Astrocyte (in vitro differentiated cells and primary cell): ENCODE measurements at regions not wholly inside any gene's neighbourhood (a gene's known extent, or its start where the extent isn't known, plus 50 kb on each side); places are given as distances from the start of the nearest gene placed in this dataset.

Experiments used
- DNase-seq: peaks from one replicate; pipeline ENCODE4 v3.0.0-alpha.2; 2010; ENCODE audit warnings: low read depth
- FAIRE-seq: peaks from 2 replicates; lab custom pipeline; 2011; peaks lifted over from hg19 to GRCh38; lab: Jason Lieb, UNC
- H2AFZ ChIP-seq: 2 replicates; pipeline ENCODE4 v1.6.0; 2012; ENCODE audit warnings: low read depth, low read length, inconsistent platforms
- H3K27ac ChIP-seq: 2 replicates; pipeline ENCODE4 v1.5.1; 2011; ENCODE audit warnings: low read depth, low read length, inconsistent platforms
- H3K27me3 ChIP-seq: 2 replicates; pipeline ENCODE4 v1.6.0; 2011; ENCODE audit warnings: low read length, inconsistent platforms; ENCODE audit not compliant: insufficient read depth
- H3K36me3 ChIP-seq: 2 replicates; pipeline ENCODE4 v1.5.1; 2011; ENCODE audit warnings: low read length, inconsistent platforms; ENCODE audit not compliant: insufficient read depth
- H3K4me1 ChIP-seq: 2 replicates; pipeline ENCODE4 v1.5.1; 2011; ENCODE audit warnings: low read length, inconsistent platforms; ENCODE audit not compliant: insufficient read depth
- H3K4me2 ChIP-seq: 2 replicates; pipeline ENCODE4 v1.6.0; 2012; ENCODE audit warnings: low read length, inconsistent platforms
- H3K4me3 ChIP-seq: 2 replicates; pipeline ENCODE4 v1.5.1; 2011; ENCODE audit warnings: low read depth, mild to moderate bottlenecking, low read length, inconsistent platforms; ENCODE audit not compliant: insufficient read depth
- H3K79me2 ChIP-seq: 2 replicates; pipeline ENCODE4 v1.6.0; 2012; ENCODE audit warnings: mild to moderate bottlenecking, low read length, inconsistent platforms; ENCODE audit not compliant: insufficient read depth
- H3K9ac ChIP-seq: 2 replicates; pipeline ENCODE4 v1.6.0; 2012; ENCODE audit warnings: mild to moderate bottlenecking, low read length, inconsistent platforms
- H3K9me3 ChIP-seq: 2 replicates; pipeline ENCODE4 v1.5.1; 2012; ENCODE audit warnings: low read depth, mild to moderate bottlenecking, low read length, inconsistent platforms; ENCODE audit not compliant: insufficient read depth
- H4K20me1 ChIP-seq: 2 replicates; pipeline ENCODE4 v1.6.0; 2012; ENCODE audit warnings: low read length, inconsistent platforms; ENCODE audit not compliant: insufficient read depth
- H3K27ac Mint-ChIP-seq: one replicate; pipeline ENCODE4 v1.8.0; 2021; ENCODE audit warnings: mild to moderate bottlenecking, mixed read lengths; ENCODE audit not compliant: unreplicated experiment
- H3K27me3 Mint-ChIP-seq: one replicate; pipeline ENCODE4 v1.8.0; 2021; ENCODE audit warnings: low read depth, mixed read lengths; ENCODE audit not compliant: unreplicated experiment
- H3K36me3 Mint-ChIP-seq: one replicate; pipeline ENCODE4 v1.8.0; 2021; ENCODE audit warnings: low read depth, mixed read lengths; ENCODE audit not compliant: unreplicated experiment
- H3K4me1 Mint-ChIP-seq: one replicate; pipeline ENCODE4 v1.8.0; 2021; ENCODE audit warnings: low read depth, mixed read lengths; ENCODE audit not compliant: unreplicated experiment
- H3K4me3 Mint-ChIP-seq: one replicate; pipeline ENCODE4 v1.8.0; 2021; ENCODE audit warnings: mild to moderate bottlenecking, moderate library complexity, mixed read lengths; ENCODE audit not compliant: unreplicated experiment
- H3K9me3 Mint-ChIP-seq: one replicate; pipeline ENCODE4 v1.8.0; 2021; ENCODE audit warnings: mild to moderate bottlenecking, mixed read lengths; ENCODE audit not compliant: unreplicated experiment
- EZH2 ChIP-seq: IDR thresholded peaks from 2 replicates; pipeline ENCODE4 v1.6.1; 2012; ENCODE audit warnings: mild to moderate bottlenecking, low read length, inconsistent platforms; ENCODE audit not compliant: insufficient read depth
- TF ChIP-seq, protein P1 (sequence below): IDR thresholded peaks from 2 replicates; pipeline ENCODE4 v1.5.1; 2011; ENCODE audit warnings: low read depth, mild to moderate bottlenecking, inconsistent platforms, low read length, moderate library complexity; ENCODE audit not compliant: insufficient read depth

DNA sequence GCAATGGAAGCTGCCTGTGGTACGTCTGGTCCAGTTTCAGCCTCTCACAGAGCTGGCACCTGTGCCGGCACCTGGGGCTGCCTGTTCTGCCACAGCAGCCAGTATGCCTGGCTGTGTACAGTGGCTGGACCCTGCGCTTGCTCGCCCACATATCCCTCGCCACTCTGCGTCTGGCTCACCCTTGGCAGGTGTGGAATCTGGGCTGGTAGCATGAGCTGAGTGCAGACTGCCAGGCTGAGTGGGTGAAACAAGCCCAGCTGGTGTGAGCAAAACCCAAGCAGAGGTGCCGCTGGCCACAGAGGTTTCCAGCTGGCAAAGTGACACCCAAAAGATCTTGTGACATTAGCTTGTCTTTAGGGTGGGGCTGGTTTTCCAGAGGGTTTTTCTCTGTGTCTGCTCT lies 80.7 kb downstream of the ING1 start:
- Mint-ChIP-seq H3K27ac (no peak overlapping the region), H3K4me3 (no peak overlapping the region), H3K27me3 (peaks cover 23% of the 10 kb centered on the region), H3K9me3 (peaks cover 12% of the 10 kb centered on the region), H3K4me1 (no peaks in the 10 kb centered on the region), H3K36me3 (no peaks in the 10 kb centered on the region)
- FAIRE-seq = no peak
- H3K9ac ChIP-seq = no peak overlapping the region
- H2AFZ ChIP-seq = no peak overlapping the region
- no peak overlapping the region for H3K4me2 ChIP-seq
- DNase-seq = no peak
- peaks cover 11% of the 10 kb centered on the region for H3K9me3 ChIP-seq
- H3K27ac ChIP-seq = no peak overlapping the region
- TF ChIP-seq, protein P1, sequence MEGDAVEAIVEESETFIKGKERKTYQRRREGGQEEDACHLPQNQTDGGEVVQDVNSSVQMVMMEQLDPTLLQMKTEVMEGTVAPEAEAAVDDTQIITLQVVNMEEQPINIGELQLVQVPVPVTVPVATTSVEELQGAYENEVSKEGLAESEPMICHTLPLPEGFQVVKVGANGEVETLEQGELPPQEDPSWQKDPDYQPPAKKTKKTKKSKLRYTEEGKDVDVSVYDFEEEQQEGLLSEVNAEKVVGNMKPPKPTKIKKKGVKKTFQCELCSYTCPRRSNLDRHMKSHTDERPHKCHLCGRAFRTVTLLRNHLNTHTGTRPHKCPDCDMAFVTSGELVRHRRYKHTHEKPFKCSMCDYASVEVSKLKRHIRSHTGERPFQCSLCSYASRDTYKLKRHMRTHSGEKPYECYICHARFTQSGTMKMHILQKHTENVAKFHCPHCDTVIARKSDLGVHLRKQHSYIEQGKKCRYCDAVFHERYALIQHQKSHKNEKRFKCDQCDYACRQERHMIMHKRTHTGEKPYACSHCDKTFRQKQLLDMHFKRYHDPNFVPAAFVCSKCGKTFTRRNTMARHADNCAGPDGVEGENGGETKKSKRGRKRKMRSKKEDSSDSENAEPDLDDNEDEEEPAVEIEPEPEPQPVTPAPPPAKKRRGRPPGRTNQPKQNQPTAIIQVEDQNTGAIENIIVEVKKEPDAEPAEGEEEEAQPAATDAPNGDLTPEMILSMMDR = no peak
- H3K4me1 ChIP-seq = no peaks in the 10 kb centered on the region
- H4K20me1 ChIP-seq = no peaks in the 10 kb centered on the region
- H3K79me2 ChIP-seq = no peaks in the 10 kb centered on the region
- H3K4me3 ChIP-seq = no peak overlapping the region
- no peaks in the 10 kb centered on the region for H3K27me3 ChIP-seq
- H3K36me3 ChIP-seq = no peaks in the 10 kb centered on the region

DNA sequence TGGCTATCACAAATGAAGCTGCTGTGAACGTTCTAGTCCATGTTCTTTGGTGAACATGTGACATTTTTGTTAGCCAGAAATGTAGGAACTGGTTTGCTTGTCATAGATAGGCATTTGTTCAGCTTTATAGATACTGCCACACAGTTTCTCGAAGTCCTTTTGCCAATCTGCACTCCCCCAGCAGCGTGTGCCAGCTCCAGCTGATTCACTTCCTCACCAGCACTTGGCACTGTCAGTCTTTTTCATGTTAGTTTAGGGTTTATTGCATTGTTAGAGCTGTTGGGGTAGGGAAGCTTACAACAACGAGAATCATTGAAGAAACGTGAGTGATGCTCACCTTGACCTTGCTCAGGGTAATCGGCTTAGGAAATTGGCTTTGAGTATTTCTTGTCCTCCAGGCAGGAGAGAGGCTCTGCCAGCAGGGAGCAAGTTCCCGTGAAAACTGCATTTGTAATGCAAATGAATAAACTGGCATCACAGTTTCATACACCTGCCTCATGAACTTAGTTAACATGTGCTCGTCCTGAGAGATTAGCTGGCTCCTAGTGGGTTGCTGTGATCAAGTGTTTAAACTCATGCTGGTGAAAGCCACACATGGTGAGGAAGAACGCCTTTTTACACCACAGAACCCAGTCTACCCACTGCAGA lies 83.9 kb downstream of the ING1 start:
- DNase-seq = no peak
- H3K4me2 ChIP-seq = no peak overlapping the region
- peaks cover 12% of the 10 kb centered on the region for H3K27me3 ChIP-seq
- H3K9me3 ChIP-seq = peaks cover 11% of the 10 kb centered on the region
- H3K36me3 ChIP-seq = no peaks in the 10 kb centered on the region
- Mint-ChIP-seq H3K9me3 (peaks cover 9% of the 10 kb centered on the region), H3K36me3 (no peaks in the 10 kb centered on the region), H3K27ac (no peak overlapping the region), H3K4me1 (peaks cover 6% of the 10 kb centered on the region), H3K27me3 (peaks cover 37% of the 10 kb centered on the region), H3K4me3 (no peak overlapping the region)
- H3K9ac ChIP-seq = no peak overlapping the region
- no peaks in the 10 kb centered on the region for H3K79me2 ChIP-seq
- H2AFZ ChIP-seq = no peak overlapping the region
- TF ChIP-seq, protein P1 = no peak
- no peak for TF ChIP-seq EZH2
- no peaks in the 10 kb centered on the region for H4K20me1 ChIP-seq
- H3K4me3 ChIP-seq = no peak overlapping the region
- FAIRE-seq = no peak
- no peak overlapping the region for H3K27ac ChIP-seq
- H3K4me1 ChIP-seq = no peaks in the 10 kb centered on the region

DNA sequence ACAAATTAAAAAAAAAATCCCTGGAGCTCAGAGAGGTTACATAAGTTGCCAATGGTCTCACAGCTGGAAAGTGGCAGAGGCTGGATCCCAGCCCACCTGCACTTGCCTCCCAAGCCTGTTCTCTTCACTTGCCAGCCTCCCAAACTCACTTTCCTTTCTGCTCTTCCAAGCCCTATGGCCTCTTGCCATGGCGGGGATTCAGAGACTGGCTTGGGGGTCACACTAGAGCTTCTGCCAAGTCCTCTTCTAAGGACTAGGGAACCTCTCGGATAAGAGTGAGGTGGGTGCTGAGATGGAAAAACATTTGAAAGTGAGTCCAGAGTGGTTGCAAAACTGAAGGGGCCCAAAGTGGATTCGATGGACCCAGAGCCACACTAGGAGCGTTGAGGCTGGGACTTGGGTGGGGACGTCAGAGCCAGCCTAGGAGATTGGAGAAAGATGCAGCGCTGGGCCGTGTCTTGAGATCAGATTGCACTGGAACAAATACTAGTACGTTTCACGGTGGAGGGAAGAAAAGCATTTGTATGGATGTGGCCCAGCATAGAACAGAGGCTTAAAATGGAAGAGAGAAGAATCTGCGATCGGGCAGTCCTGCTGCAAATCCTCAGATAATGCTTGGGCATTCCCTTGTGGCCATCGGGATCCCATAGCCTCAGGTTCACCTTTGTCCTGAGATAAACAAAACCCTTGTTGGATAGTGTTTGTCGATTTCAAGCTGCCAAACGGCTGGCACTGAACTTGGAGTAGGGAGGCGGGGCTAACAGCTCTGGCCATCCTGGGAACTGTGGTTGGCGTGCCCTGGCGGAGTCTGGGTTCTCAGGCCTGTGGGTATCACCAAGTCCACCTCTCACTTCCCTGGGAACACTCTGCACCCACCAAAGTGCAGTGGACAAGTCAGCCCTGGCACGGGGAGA lies 84.8 kb downstream of the ING1 start:
- DNase-seq (no peak), FAIRE-seq (no peak)
- TF ChIP-seq EZH2 = no peak
- TF ChIP-seq, protein P1 = no peak
- Histone ChIP-seq H3K27ac (no peak overlapping the region), H4K20me1 (no peaks in the 10 kb centered on the region), H2AFZ (no peak overlapping the region), H3K36me3 (no peaks in the 10 kb centered on the region), H3K4me1 (no peaks in the 10 kb centered on the region), H3K9me3 (peaks cover 6% of the 10 kb centered on the region), H3K79me2 (no peaks in the 10 kb centered on the region), H3K27me3 (peaks cover 12% of the 10 kb centered on the region), H3K4me2 (no peak overlapping the region), H3K4me3 (no peak overlapping the region), H3K9ac (no peak overlapping the region)
- Mint-ChIP-seq H3K36me3 (no peaks in the 10 kb centered on the region), H3K27ac (no peak overlapping the region), H3K9me3 (peaks cover 5% of the 10 kb centered on the region), H3K4me3 (no peak overlapping the region), H3K27me3 (peaks cover 40% of the 10 kb centered on the region), H3K4me1 (peaks cover 6% of the 10 kb centered on the region)
